ENCODE measurements at regions not wholly inside any gene's neighbourhood (a gene's known extent, or its start where the extent isn't known, plus 50 kb on each side); places are given as distances from the start of the nearest gene placed in this dataset.

- TF ChIP-seq SMC3 (IDR thresholded peaks at IDR 0.05; ENCODE audit: low read depth, low read length): no peak
- TF ChIP-seq NFE2L2 (IDR thresholded peaks at IDR 0.05; ENCODE audit: low read depth, low read length): no peak
- TF ChIP-seq, protein P1, sequence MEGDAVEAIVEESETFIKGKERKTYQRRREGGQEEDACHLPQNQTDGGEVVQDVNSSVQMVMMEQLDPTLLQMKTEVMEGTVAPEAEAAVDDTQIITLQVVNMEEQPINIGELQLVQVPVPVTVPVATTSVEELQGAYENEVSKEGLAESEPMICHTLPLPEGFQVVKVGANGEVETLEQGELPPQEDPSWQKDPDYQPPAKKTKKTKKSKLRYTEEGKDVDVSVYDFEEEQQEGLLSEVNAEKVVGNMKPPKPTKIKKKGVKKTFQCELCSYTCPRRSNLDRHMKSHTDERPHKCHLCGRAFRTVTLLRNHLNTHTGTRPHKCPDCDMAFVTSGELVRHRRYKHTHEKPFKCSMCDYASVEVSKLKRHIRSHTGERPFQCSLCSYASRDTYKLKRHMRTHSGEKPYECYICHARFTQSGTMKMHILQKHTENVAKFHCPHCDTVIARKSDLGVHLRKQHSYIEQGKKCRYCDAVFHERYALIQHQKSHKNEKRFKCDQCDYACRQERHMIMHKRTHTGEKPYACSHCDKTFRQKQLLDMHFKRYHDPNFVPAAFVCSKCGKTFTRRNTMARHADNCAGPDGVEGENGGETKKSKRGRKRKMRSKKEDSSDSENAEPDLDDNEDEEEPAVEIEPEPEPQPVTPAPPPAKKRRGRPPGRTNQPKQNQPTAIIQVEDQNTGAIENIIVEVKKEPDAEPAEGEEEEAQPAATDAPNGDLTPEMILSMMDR (conservative IDR thresholded peaks at IDR 0.05; ENCODE audit: low read depth, low read length): no peak
- TF ChIP-seq, protein P2, sequence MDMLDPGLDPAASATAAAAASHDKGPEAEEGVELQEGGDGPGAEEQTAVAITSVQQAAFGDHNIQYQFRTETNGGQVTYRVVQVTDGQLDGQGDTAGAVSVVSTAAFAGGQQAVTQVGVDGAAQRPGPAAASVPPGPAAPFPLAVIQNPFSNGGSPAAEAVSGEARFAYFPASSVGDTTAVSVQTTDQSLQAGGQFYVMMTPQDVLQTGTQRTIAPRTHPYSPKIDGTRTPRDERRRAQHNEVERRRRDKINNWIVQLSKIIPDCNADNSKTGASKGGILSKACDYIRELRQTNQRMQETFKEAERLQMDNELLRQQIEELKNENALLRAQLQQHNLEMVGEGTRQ (IDR thresholded peaks at IDR 0.05; ENCODE audit: low read depth, low read length): no peak
- TF ChIP-seq RAD21 (IDR thresholded peaks at IDR 0.05; ENCODE audit: low read length): no peak
- TF ChIP-seq CEBPB (IDR thresholded peaks at IDR 0.05; ENCODE audit: low read depth, low read length): no peak
- no peak for TF ChIP-seq FOS (IDR thresholded peaks at IDR 0.05; ENCODE audit: low read depth, low read length)
- no peak for TF ChIP-seq MXI1 (IDR thresholded peaks at IDR 0.05; ENCODE audit: borderline replicate concordance, low read depth, low read length)
Observed at GRCh38 chr12:28063355-28063880, 90.9 kb upstream of the PTHLH start.

All from IMR-90 (cell line).